ENCODE measurements at regions not wholly inside any gene's neighbourhood (a gene's known extent, or its start where the extent isn't known, plus 50 kb on each side); places are given as distances from the start of the nearest gene placed in this dataset.

GRCh38 chr3:152095472-152095871, 173.3 kb upstream of the MBNL1 start:
- TF ChIP-seq EZH2 (optimal IDR thresholded peaks at IDR 0.05; ENCODE audit: low read depth, low read length) (no peak), EZH2phosphoT487 (IDR thresholded peaks at IDR 0.05; ENCODE audit: low read length) (no peak)
- TF ChIP-seq, protein P1, sequence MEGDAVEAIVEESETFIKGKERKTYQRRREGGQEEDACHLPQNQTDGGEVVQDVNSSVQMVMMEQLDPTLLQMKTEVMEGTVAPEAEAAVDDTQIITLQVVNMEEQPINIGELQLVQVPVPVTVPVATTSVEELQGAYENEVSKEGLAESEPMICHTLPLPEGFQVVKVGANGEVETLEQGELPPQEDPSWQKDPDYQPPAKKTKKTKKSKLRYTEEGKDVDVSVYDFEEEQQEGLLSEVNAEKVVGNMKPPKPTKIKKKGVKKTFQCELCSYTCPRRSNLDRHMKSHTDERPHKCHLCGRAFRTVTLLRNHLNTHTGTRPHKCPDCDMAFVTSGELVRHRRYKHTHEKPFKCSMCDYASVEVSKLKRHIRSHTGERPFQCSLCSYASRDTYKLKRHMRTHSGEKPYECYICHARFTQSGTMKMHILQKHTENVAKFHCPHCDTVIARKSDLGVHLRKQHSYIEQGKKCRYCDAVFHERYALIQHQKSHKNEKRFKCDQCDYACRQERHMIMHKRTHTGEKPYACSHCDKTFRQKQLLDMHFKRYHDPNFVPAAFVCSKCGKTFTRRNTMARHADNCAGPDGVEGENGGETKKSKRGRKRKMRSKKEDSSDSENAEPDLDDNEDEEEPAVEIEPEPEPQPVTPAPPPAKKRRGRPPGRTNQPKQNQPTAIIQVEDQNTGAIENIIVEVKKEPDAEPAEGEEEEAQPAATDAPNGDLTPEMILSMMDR (IDR thresholded peaks at IDR 0.05; ENCODE audit: low read length), result no peak

All from MM.1S (cell line).